A673 (cell line): ENCODE measurements at regions not wholly inside any gene's neighbourhood (a gene's known extent, or its start where the extent isn't known, plus 50 kb on each side); places are given as distances from the start of the nearest gene placed in this dataset.

Source experiments
- BruUV-seq: library from RNA; stranded (reverse); fragments of 400-500 nt; replicated peaks from 2 replicates; lab custom pipeline; 2021; lab: Mats Ljungman, UMichigan
- CTCF ChIA-PET: fragments of 300-600 bp; sonication (Branson Sonifier 250); formaldehyde crosslinking; loops from one replicate; lab custom pipeline; 2022; ENCODE audit warnings: antibody characterized with exemption; lab: Charles Lee
- POLR2A ChIA-PET: fragments of 300-600 bp; sonication (Branson Sonifier 250); formaldehyde crosslinking; loops from one replicate; lab custom pipeline; 2022; ENCODE audit warnings: antibody characterized with exemption; ENCODE audit not compliant: low non-redundant PET; lab: Charles Lee
- DNase-seq: peaks from one replicate; pipeline ENCODE4 v3.0.0-alpha.2; 2015; ENCODE audit warnings: low spot score
- H3K27ac ChIP-seq: fragments of 200-600 bp; sonication (generic); 2 replicates; pipeline ENCODE4 v1.5.1; 2016; ENCODE audit warnings: mixed run types, low read depth, mild to moderate bottlenecking, mixed read lengths, antibody characterized with exemption, low read length; ENCODE audit not compliant: poor library complexity, severe bottlenecking
- H3K27me3 ChIP-seq: fragments of 200-600 bp; sonication (generic); replicated peaks from 2 replicates; pipeline ENCODE4 v1.6.1; 2017; ENCODE audit warnings: mixed run types, low read depth, mild to moderate bottlenecking, mixed read lengths, antibody characterized with exemption, low read length; ENCODE audit not compliant: insufficient read depth, poor library complexity
- H3K36me3 ChIP-seq: fragments of 200-600 bp; sonication (generic); 2 replicates; pipeline ENCODE4 v1.6.1; 2016; ENCODE audit warnings: mixed run types, mild to moderate bottlenecking, mixed read lengths, antibody characterized with exemption, low read length; ENCODE audit not compliant: insufficient read depth, poor library complexity, severe bottlenecking
- H3K4me1 ChIP-seq: fragments of 200-600 bp; sonication (generic); 2 replicates; pipeline ENCODE4 v1.6.1; 2017; ENCODE audit warnings: mixed run types, mild to moderate bottlenecking, mixed read lengths, antibody characterized with exemption, low read length; ENCODE audit not compliant: insufficient read depth, poor library complexity, severe bottlenecking
- H3K4me3 ChIP-seq: fragments of 200-600 bp; sonication (generic); 2 replicates; pipeline ENCODE4 v1.5.1; 2016; ENCODE audit warnings: low read depth, mixed run types, mild to moderate bottlenecking, mixed read lengths, low read length; ENCODE audit not compliant: poor library complexity, severe bottlenecking
- H3K9me3 ChIP-seq: fragments of 200-600 bp; sonication (generic); 2 replicates; pipeline ENCODE4 v1.6.1; 2016; ENCODE audit warnings: mixed run types, low read depth, mild to moderate bottlenecking, mixed read lengths, antibody characterized with exemption, low read length; ENCODE audit not compliant: poor library complexity, severe bottlenecking
- CTCF ChIP-seq: fragments of 300-800, 200-600 bp; sonication (generic); conservative IDR thresholded peaks from 2 replicates; pipeline ENCODE4 v1.5.1; 2017; ENCODE audit warnings: low read depth, mild to moderate bottlenecking, antibody characterized with exemption, low read length, moderate library complexity, mixed read lengths
- EZH2 ChIP-seq: fragments of 200-600 bp; sonication (generic); IDR thresholded peaks from 2 replicates; pipeline ENCODE4 v1.6.1; 2017; ENCODE audit warnings: borderline replicate concordance, low read depth, mild to moderate bottlenecking, mixed read lengths, antibody characterized with exemption, low read length; ENCODE audit not compliant: poor library complexity, severe bottlenecking
- intact Hi-C: fragments of 100-400 bp; cut with micrococcal nuclease; formaldehyde crosslinking; loops from one replicate; pipeline ENCODE4 v1.10.0; 2022; ENCODE audit not compliant: unreplicated experiment

- ChIA-PET CTCF (no interaction called here), POLR2A (no interaction called here)
- intact Hi-C loops: no loop called here
- H3K27ac ChIP-seq: no peak overlapping the region
- H3K4me3 ChIP-seq: no peak overlapping the region
- no peaks in the 10 kb centered on the region for H3K27me3 ChIP-seq
- H3K4me1 ChIP-seq: no peaks in the 10 kb centered on the region
- no peaks in the 10 kb centered on the region for H3K36me3 ChIP-seq
- TF ChIP-seq CTCF (no peak), EZH2 (no peak)
- no peak for DNase-seq
- H3K9me3 ChIP-seq: no peaks in the 10 kb centered on the region
- no TSS peak for BruUV-seq
Measured at GRCh38 chr6:3939964-3940363, 90.8 kb downstream of the FAM50B start.

GRCh38 chr6:3940703-3941102 lies 91.5 kb downstream of the FAM50B start:
- no peak overlapping the region for H3K27ac ChIP-seq
- intact Hi-C loops: no loop called here
- H3K4me1 ChIP-seq: no peaks in the 10 kb centered on the region
- H3K36me3 ChIP-seq: no peaks in the 10 kb centered on the region
- TF ChIP-seq CTCF: no peak
- no peak for TF ChIP-seq EZH2
- no TSS peak for BruUV-seq
- POLR2A ChIA-PET: no interaction called here
- no peak for DNase-seq
- no peaks in the 10 kb centered on the region for H3K27me3 ChIP-seq
- CTCF ChIA-PET: no interaction called here
- no peaks in the 10 kb centered on the region for H3K9me3 ChIP-seq
- H3K4me3 ChIP-seq: no peak overlapping the region

GRCh38 chr6:3943331-3943765 lies 94.2 kb downstream of the FAM50B start:
- ChIA-PET CTCF (no interaction called here), POLR2A (no interaction called here)
- Histone ChIP-seq H3K4me3 (no peak overlapping the region), H3K9me3 (no peaks in the 10 kb centered on the region), H3K4me1 (no peaks in the 10 kb centered on the region), H3K27me3 (no peaks in the 10 kb centered on the region), H3K36me3 (no peaks in the 10 kb centered on the region), H3K27ac (no peak overlapping the region)
- no peak for DNase-seq
- no TSS peak for BruUV-seq
- intact Hi-C loops: no loop called here
- TF ChIP-seq EZH2: no peak
- no peak for TF ChIP-seq CTCF
